SK-N-SH (cell line): ENCODE measurements at regions not wholly inside any gene's neighbourhood (a gene's known extent, or its start where the extent isn't known, plus 50 kb on each side); places are given as distances from the start of the nearest gene placed in this dataset.

Source experiments
- CTCF ChIA-PET: fragments of 300-600, 350-600 bp; formaldehyde crosslinking; extraction: SDS; loops from one replicate; lab custom pipeline; 2021; lab: Yijun Ruan, JAX
- POLR2A ChIA-PET: fragments of 350-600 bp; sonication (Branson Sonifier 250); formaldehyde crosslinking; extraction: SDS; loops from one replicate; lab custom pipeline; 2020; ENCODE audit warnings: antibody characterized with exemption, inconsistent platforms; lab: Yijun Ruan, JAX
- DNase-seq: peaks from one replicate; pipeline ENCODE4 v3.0.0; 2012
- H2AFZ ChIP-seq: fragments of 200-600 bp; sonication (generic); 2 replicates; pipeline ENCODE4 v1.8.1; 2016; ENCODE audit warnings: antibody characterized with exemption, mild to moderate bottlenecking, low read depth
- H3F3A ChIP-seq: fragments of 200-600 bp; sonication (generic); replicated peaks from 2 replicates; pipeline ENCODE3; 2016; ENCODE audit warnings: antibody characterized with exemption, mild to moderate bottlenecking; ENCODE audit not compliant: insufficient read depth
- H3K27ac ChIP-seq, 2 experiments: fragments of 200-500 bp in 1 of 2; fragments of 200-600 bp in 1 of 2; sonication (Bioruptor generic) in 1 of 2; sonication (generic), shearing (Covaris generic) in 1 of 2; 2 replicates each; pipeline versions ENCODE4 v1.5.1 to v1.6.1; 2014 to 2016; ENCODE audit warnings: low read depth in 2 of 2, inconsistent platforms in 1 of 2, low read length in 1 of 2, mild to moderate bottlenecking in 1 of 2, mixed read lengths in 1 of 2
- H3K27me3 ChIP-seq: fragments of 200-600 bp; sonication (generic), shearing (Covaris generic); 2 replicates; pipeline ENCODE4 v1.6.1; 2016; ENCODE audit warnings: mixed run types; ENCODE audit not compliant: insufficient read depth
- H3K36me3 ChIP-seq, 2 experiments: fragments of 200-500 bp in 1 of 2; fragments of 200-600 bp in 1 of 2; sonication (Bioruptor generic) in 1 of 2; sonication (generic) in 1 of 2; replicated peaks in 1 of 2; 2 replicates each; pipeline versions ENCODE3 to v1.5.1; 2014 to 2016; ENCODE audit warnings: low read length in 1 of 2, mild to moderate bottlenecking in 1 of 2; ENCODE audit not compliant: insufficient read depth in 2 of 2, control insufficient read depth in 1 of 2
- H3K4me1 ChIP-seq, 2 experiments: fragments of 200-500 bp in 1 of 2; fragments of 200-600 bp in 1 of 2; sonication (Bioruptor generic) in 1 of 2; sonication (generic), shearing (Covaris generic) in 1 of 2; 2 replicates each; pipeline versions ENCODE4 v1.5.1 to v1.6.1; 2014 to 2016; ENCODE audit warnings: low read depth in 1 of 2, low read length in 1 of 2, mixed run types in 1 of 2; ENCODE audit not compliant: insufficient read depth in 2 of 2, control insufficient read depth in 1 of 2
- H3K4me2 ChIP-seq: fragments of 200-600 bp; sonication (generic), shearing (Covaris generic); 2 replicates; pipeline ENCODE4 v1.6.1; 2017; ENCODE audit warnings: mixed run types
- H3K4me3 ChIP-seq, 2 experiments: fragments of 200-500 bp in 1 of 2; fragments of 200-600 bp in 1 of 2; sonication (Bioruptor generic) in 1 of 2; sonication (generic), shearing (Covaris generic) in 1 of 2; 2 replicates each; pipeline versions ENCODE4 v1.5.1 to v1.8.1; 2014 to 2016; ENCODE audit warnings: low read depth in 2 of 2, inconsistent platforms in 1 of 2, low read length in 1 of 2, mild to moderate bottlenecking in 1 of 2, mixed read lengths in 1 of 2, moderate library complexity in 1 of 2
- H3K79me2 ChIP-seq: fragments of 200-600 bp; sonication (generic); 2 replicates; pipeline ENCODE4 v1.8.1; 2017; ENCODE audit warnings: mild to moderate bottlenecking; ENCODE audit not compliant: insufficient read depth
- H3K9ac ChIP-seq: fragments of 200-600 bp; sonication (generic); 2 replicates; pipeline ENCODE4 v1.6.1; 2017; ENCODE audit warnings: mixed run types
- H3K9me2 ChIP-seq: fragments of 200-600 bp; sonication (generic); 2 replicates; pipeline ENCODE4 v1.6.1; 2017; ENCODE audit warnings: mixed run types
- H3K9me3 ChIP-seq: fragments of 200-600 bp; sonication (generic); 2 replicates; pipeline ENCODE4 v1.6.1; 2017; ENCODE audit warnings: mixed run types, mild to moderate bottlenecking, moderate library complexity
- H4K20me1 ChIP-seq: fragments of 200-600 bp; sonication (generic); 2 replicates; pipeline ENCODE4 v1.6.1; 2017; ENCODE audit warnings: mild to moderate bottlenecking, mixed run types; ENCODE audit not compliant: insufficient read depth
- CHD2 ChIP-seq: fragments of 150-350 bp; IDR thresholded peaks from 2 replicates; pipeline ENCODE4 v1.6.1; 2018; ENCODE audit warnings: low read length; ENCODE audit not compliant: partially characterized antibody
- CTCF ChIP-seq: fragments of 200-600 bp; sonication (generic); IDR thresholded peaks from 2 replicates; pipeline ENCODE4 v1.6.1; 2017; ENCODE audit warnings: antibody characterized with exemption, mild to moderate bottlenecking, moderate library complexity
- ELF1 ChIP-seq: IDR thresholded peaks from 2 replicates; pipeline ENCODE4 v1.4.0; 2012
- EP300 ChIP-seq, 2 experiments: IDR thresholded peaks; 2 replicates each; pipeline versions ENCODE4 v1.4.0 to v1.6.1; 2012; ENCODE audit warnings: borderline replicate concordance in 1 of 2, low read depth in 1 of 2, low read length in 1 of 2
- EZH2phosphoT487 ChIP-seq: fragments of 200-600 bp; sonication (generic); IDR thresholded peaks from 2 replicates; pipeline ENCODE4 v1.6.1; 2017; ENCODE audit warnings: low read depth, mixed run types, mild to moderate bottlenecking, antibody characterized with exemption, moderate library complexity, borderline replicate concordance
- FOSL2 ChIP-seq: IDR thresholded peaks from 2 replicates; pipeline ENCODE4 v1.4.0; 2012; ENCODE audit warnings: low read depth, mild to moderate bottlenecking, moderate library complexity, borderline replicate concordance
- GABPA ChIP-seq: IDR thresholded peaks from 2 replicates; pipeline ENCODE4 v1.4.0; 2012; ENCODE audit warnings: low read depth, mild to moderate bottlenecking
- GATA2 ChIP-seq: sonication (generic); formaldehyde crosslinking; IDR thresholded peaks from 2 replicates; pipeline ENCODE4 v1.5.0; 2020; ENCODE audit warnings: mild to moderate bottlenecking, missing genetic modification reagents
- IRF3 ChIP-seq: fragments of 150-350 bp; IDR thresholded peaks from 2 replicates; pipeline ENCODE4 v1.6.1; 2016; ENCODE audit warnings: mild to moderate bottlenecking, low read depth, low read length
- JUND ChIP-seq: IDR thresholded peaks from 2 replicates; pipeline ENCODE4 v1.4.0; 2012
- MEF2A ChIP-seq: IDR thresholded peaks from 2 replicates; pipeline ENCODE4 v1.4.0; 2012; ENCODE audit warnings: low read depth, borderline replicate concordance
- MXI1 ChIP-seq: IDR thresholded peaks from 2 replicates; pipeline ENCODE4 v1.6.1; 2012; ENCODE audit warnings: mild to moderate bottlenecking, low read depth, low read length, improper control_type of control experiment
- PBX3 ChIP-seq: IDR thresholded peaks from 2 replicates; pipeline ENCODE4; 2012
- RCOR1 ChIP-seq: fragments of 150-350 bp; IDR thresholded peaks from 2 replicates; pipeline ENCODE4 v1.6.1; 2017; ENCODE audit warnings: antibody characterized with exemption, low read length
- REST ChIP-seq: IDR thresholded peaks from 2 replicates; pipeline ENCODE4 v1.6.1; 2012; ENCODE audit warnings: mild to moderate bottlenecking, low read depth, low read length, moderate library complexity
- RFX5 ChIP-seq: IDR thresholded peaks from 2 replicates; pipeline ENCODE4 v1.6.1; 2012; ENCODE audit warnings: mild to moderate bottlenecking, improper control_type of control experiment, low read length
- SIN3A ChIP-seq: IDR thresholded peaks from 2 replicates; pipeline ENCODE4 v1.6.1; 2012; ENCODE audit warnings: low read depth, mild to moderate bottlenecking, low read length, moderate library complexity, borderline replicate concordance
- TAF1 ChIP-seq: IDR thresholded peaks from 2 replicates; pipeline ENCODE4 v1.6.1; 2012; ENCODE audit warnings: low read depth, mild to moderate bottlenecking, low read length, moderate library complexity, borderline replicate concordance
- USF1 ChIP-seq: IDR thresholded peaks from 2 replicates; pipeline ENCODE4 v1.4.0; 2012; ENCODE audit warnings: low read depth, borderline replicate concordance
- ZBTB33 ChIP-seq: IDR thresholded peaks from 2 replicates; pipeline ENCODE4 v1.4.0; 2012; ENCODE audit warnings: low read depth, borderline replicate concordance

- H3F3A ChIP-seq = no peaks in the 10 kb centered on the region
- H2AFZ ChIP-seq = no peak overlapping the region
- no peaks in the 10 kb centered on the region for H3K9me2 ChIP-seq
- no peaks in the 10 kb centered on the region for H3K9me3 ChIP-seq
- H4K20me1 ChIP-seq = no peaks in the 10 kb centered on the region
- ChIA-PET CTCF (no interaction called here), POLR2A (no interaction called here)
- DNase-seq = no peak
- no peak overlapping the region for H3K27ac ChIP-seq
- no peak overlapping the region for H3K9ac ChIP-seq
- TF ChIP-seq SIN3A = no peak
- no peak for TF ChIP-seq RCOR1
- TF ChIP-seq GATA2 (CRISPR knock-in tag) = no peak
- no peak for TF ChIP-seq ELF1
- no peak for TF ChIP-seq CHD2
- TF ChIP-seq EP300 (IDR thresholded peaks at IDR 0.05; ENCODE audit: borderline replicate concordance in 1 of 2, low read depth in 1 of 2, low read length in 1 of 2) = no peak
- TF ChIP-seq TAF1 = no peak
- no peak for TF ChIP-seq GABPA
- no peak for TF ChIP-seq JUND
- TF ChIP-seq ZBTB33 = no peak
- no peak for TF ChIP-seq USF1
- TF ChIP-seq FOSL2 = no peak
- no peak for TF ChIP-seq PBX3
- TF ChIP-seq REST = no peak
- TF ChIP-seq IRF3 = no peak
- no peak for TF ChIP-seq MEF2A
- no peak for TF ChIP-seq CTCF
- TF ChIP-seq RFX5 = no peak
- TF ChIP-seq EZH2phosphoT487 = no peak
- TF ChIP-seq MXI1 = no peak
- no peaks in the 10 kb centered on the region for H3K4me1 ChIP-seq
- no peak overlapping the region for H3K4me3 ChIP-seq
- no peaks in the 10 kb centered on the region for H3K27me3 ChIP-seq
- H3K36me3 ChIP-seq = no peaks in the 10 kb centered on the region
- H3K4me2 ChIP-seq = no peak overlapping the region
- no peaks in the 10 kb centered on the region for H3K79me2 ChIP-seq
These were observed 537.4 kb downstream of the TMEM135 start for GRCh38 chr11:87575088-87575487.
